Activated T-cell treated with anti-CD3 and anti-CD28 coated beads for 1 hour (primary cell): ENCODE measurements at regions not wholly inside any gene's neighbourhood (a gene's known extent, or its start where the extent isn't known, plus 50 kb on each side); places are given as distances from the start of the nearest gene placed in this dataset.

Source experiments
- DNase-seq: peaks from one replicate; pipeline ENCODE4 v3.0.0-alpha.2; 2020; ENCODE audit warnings: low read depth

GRCh38 chr2:120828829-120829632 lies 93.4 kb downstream of the GLI2 start:
- DNase-seq = no peak

GRCh38 chr2:120829633-120830025 lies 94.0 kb downstream of the GLI2 start:
- DNase-seq = no peak

GRCh38 chr2:120830096-120830830 lies 94.6 kb downstream of the GLI2 start:
- no peak for DNase-seq

- no peak for DNase-seq
These were observed 95.4 kb downstream of the GLI2 start for GRCh38 chr2:120831086-120831485.

- no peak for DNase-seq
These were observed 96.2 kb downstream of the GLI2 start for GRCh38 chr2:120831891-120832290.

GRCh38 chr2:120832296-120833070 lies 96.8 kb downstream of the GLI2 start:
- DNase-seq = no peak

- DNase-seq = no peak
These were observed 97.5 kb downstream of the GLI2 start for GRCh38 chr2:120833127-120833675.

- no peak for DNase-seq
These were observed 98.5 kb downstream of the GLI2 start for GRCh38 chr2:120834206-120834605.

GRCh38 chr2:120836281-120836680 lies 100.6 kb downstream of the GLI2 start:
- DNase-seq = no peak

GRCh38 chr2:120840795-120841487 lies 105.3 kb downstream of the GLI2 start:
- DNase-seq = no peak

GRCh38 chr2:120842456-120843439 lies 107.1 kb downstream of the GLI2 start:
- DNase-seq = no peak

- no peak for DNase-seq
These were observed 108.5 kb downstream of the GLI2 start for GRCh38 chr2:120844070-120844738.

- no peak for DNase-seq
These were observed 109.6 kb downstream of the GLI2 start for GRCh38 chr2:120845277-120845676.

GRCh38 chr2:120846406-120847095 lies 110.9 kb downstream of the GLI2 start:
- no peak for DNase-seq

- DNase-seq = no peak
These were observed 112.1 kb downstream of the GLI2 start for GRCh38 chr2:120847700-120848321.

- no peak for DNase-seq
These were observed 113.6 kb downstream of the GLI2 start for GRCh38 chr2:120849278-120849677.

GRCh38 chr2:120850551-120850950 lies 114.9 kb downstream of the GLI2 start:
- no peak for DNase-seq

- no peak for DNase-seq
These were observed 115.6 kb downstream of the GLI2 start for GRCh38 chr2:120851116-120851773.
